HL-60/S4 treated with phorbol 12-myristate 13-acetate at 8.2 ng/mL for 4 days and 3 days (cell line): ENCODE measurements at regions not wholly inside any gene's neighbourhood (a gene's known extent, or its start where the extent isn't known, plus 50 kb on each side); places are given as distances from the start of the nearest gene placed in this dataset.

Experiments used
- in situ Hi-C: fragments of 300-500 bp; cut with MboI; formaldehyde crosslinking; loops from 2 replicates; pipeline ENCODE4 v1.15.0; 2022; ENCODE audit warnings: low sequenced_read_pairs

DNA sequence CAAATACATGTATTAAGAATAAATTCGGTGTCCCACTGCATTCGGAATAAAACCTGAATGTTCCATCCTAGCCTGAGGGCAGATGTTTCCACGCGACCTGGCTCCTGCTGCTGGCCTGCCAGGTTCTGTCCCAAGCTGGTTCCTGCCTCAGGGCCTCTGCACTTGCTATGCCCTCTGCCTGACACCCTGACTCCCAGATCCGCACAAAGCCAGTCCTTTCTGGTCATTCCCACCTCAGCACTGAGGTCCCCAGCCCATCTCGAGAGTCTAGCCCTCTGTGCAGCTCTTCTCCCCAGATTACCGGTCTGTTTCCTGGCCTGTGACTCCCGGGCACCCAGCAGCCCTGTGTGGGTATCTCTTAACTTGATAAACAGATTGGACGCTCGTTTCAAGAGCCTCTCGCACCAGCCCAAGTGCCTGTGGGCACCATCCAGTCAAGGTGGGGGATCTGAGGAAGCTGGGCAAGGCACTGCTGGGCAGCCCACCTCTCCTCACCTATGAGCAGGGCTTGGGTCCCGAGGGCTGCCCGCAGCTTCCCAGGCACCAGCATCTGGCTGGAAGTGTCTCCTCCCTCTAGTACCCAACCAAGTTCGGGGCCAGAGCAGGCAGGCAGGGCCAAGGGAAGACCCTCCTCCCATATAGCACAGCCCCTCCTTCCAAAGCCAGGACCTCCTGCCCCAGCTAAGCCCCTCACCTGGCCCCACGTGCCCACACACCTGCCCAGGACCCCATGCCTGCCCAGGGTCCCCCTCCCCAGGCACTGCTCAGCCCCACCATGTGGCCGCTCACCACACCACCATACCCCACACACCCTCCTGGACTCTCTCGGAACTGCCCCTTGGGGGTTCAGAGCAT lies 132.2 kb downstream of the NCOR2 start:
- in situ Hi-C loops = loop anchor here (5.0 kb wide), 1 partner anchor 78 kb away; no protein-coding TSS in a partner anchor

- in situ Hi-C loops = no loop called here
Measured at GRCh38 chr12:124434354-124434753, 133.1 kb downstream of the NCOR2 start.

DNA sequence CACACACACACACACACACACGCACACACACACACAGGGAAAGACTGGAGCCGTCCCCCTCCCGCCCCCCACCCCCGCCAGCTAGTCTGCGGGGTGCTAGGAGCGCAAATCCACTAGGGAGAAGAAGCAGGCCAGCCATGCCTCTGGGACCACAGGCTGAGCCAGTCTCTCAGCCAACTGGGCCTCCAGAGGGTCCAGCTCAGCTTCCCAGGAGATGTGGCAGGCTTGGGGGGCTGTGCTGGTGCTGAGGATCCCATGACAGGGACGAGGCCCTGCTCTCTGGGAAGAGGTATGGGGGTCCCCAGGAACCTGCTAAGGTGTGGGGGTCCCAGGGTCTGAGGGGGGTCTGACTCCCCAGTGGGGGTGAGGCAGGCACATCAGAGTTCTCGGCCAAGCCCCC lies 133.5 kb downstream of the NCOR2 start:
- in situ Hi-C loops = no loop called here

DNA sequence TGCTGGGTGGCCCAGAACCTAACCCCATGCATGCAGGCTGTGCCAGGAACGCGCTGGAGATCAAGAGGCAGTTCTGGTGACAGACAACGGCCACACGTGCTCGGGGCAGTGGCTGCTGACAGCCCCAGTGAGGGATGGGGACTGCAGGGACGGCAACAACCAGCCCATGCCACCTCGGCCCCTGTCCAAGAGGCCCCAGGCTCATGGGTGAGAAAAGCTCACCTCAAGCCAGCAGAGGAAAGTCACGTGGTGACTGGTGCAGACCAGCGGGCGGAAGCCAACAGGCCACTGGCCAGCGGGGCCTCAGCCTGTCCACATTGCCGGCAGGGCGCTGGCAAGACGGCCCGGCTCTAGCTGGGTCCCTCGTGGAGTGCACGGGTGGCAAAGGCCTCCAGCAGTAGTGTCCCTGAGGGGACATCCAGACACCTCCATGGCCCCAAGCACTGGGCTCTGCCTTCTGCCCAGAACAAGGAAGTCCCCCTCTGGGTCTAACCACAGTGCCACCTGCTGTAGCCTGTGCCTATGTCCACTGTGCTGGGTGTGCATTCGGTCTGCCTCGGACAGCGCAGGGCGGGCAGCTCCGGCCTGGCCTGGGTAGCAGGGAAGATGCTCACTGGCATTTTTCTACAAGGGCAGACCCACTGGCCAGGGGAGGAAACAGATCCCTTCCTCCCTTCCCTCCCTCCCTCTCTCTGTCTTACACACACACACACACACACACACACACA lies 134.1 kb downstream of the NCOR2 start:
- in situ Hi-C loops = no loop called here

DNA sequence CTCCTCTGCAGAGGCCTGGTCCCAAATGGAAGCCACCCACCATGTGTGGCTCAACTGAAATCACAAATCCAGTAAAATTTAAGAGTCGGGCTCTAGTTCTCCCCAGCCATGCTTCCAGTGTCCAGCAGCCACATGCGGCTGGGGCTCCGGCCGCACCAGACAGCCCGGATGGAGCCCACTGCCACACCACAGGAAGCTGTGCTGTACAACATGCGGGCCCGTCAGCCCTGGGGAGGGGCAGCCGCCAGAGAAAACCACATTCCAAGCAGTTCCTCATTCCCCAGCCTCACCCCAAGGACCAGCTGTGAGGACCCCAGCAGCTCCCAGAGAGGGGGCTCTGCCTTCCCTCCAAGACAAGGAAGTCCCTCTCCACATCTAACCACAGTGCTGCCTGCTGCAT lies 135.0 kb downstream of the NCOR2 start:
- in situ Hi-C loops = no loop called here

DNA sequence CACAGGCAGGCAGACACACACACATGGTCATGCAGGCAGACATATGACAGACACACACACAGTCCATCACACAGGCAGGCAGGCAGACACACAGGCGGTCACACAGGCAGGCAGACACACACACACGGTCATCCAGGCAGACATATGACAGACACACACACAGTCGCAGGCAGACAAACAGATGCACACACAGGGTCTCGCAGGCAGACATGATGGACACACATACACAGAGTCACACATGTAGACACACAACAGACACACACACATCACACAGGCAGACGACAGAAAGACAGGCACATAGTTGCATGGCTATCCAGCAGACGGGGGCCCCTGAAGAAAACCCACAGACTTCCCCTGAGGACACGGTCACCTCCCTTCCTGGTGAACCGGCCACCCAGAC lies 135.4 kb downstream of the NCOR2 start:
- in situ Hi-C loops = no loop called here

DNA sequence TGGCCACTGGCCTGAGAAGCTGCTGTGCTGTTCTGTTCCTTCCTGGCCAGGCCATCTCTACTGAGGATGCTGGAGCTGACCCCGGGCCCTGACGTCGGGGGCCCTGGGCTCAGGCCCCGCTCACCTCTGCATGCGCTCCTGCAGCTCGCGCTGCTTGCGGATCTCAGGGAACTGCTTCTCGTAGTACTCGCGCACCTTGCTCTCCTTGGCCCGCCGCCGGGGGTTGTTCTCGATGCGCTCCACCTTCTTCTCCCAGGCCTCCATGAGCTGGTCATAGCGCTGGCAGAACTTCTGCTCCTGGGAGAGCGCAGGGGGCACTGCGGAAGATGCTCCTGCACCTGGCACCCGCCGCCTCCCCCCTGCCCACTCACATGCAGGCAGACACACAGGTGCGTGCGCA lies 135.6 kb downstream of the RFLNA start:
- in situ Hi-C loops = no loop called here

DNA sequence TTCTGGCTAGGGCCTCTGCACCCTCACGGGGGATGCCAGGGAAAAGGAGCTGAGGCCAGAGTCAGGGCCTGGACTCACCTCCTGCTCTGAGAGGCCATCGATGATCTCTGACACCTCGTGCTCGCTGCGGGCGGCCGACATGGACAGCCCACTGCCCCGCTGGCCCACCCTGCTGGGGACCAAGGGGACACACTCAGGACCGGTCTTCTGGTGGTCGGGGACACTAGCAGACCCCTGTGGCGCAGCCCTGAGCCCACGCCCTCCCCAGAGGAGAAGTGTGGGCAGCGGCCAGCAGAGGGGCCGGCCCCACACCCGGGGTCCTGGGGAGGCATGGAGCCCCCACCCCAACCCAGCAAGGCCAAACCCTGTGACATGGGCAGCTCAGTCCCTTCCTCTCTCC lies 134.6 kb downstream of the RFLNA start:
- in situ Hi-C loops = no loop called here

DNA sequence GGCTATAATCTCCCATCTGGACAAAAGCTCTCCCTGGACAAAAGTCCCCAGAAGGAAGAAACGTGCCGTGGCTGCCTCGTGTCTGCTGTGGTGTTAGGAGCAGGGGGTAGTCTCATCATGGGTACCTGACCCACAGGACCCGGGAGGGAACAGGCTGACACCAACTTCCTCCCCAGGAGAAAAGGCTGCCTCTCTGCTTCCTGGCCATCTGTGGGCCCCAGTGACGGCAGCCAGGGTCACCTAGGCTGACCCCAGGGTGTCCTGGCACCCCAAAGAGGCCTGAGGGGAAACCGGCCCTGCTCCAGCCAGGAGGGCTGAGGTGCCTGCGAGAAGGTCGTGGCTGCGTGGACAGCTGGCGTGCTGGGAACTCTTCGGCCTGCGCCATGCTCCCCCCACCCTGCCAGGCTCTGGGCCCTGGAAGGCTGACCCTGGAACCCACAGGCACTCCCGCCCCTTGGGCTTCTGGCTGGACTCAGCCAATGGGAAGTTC lies 133.9 kb downstream of the RFLNA start:
- in situ Hi-C loops = no loop called here

DNA sequence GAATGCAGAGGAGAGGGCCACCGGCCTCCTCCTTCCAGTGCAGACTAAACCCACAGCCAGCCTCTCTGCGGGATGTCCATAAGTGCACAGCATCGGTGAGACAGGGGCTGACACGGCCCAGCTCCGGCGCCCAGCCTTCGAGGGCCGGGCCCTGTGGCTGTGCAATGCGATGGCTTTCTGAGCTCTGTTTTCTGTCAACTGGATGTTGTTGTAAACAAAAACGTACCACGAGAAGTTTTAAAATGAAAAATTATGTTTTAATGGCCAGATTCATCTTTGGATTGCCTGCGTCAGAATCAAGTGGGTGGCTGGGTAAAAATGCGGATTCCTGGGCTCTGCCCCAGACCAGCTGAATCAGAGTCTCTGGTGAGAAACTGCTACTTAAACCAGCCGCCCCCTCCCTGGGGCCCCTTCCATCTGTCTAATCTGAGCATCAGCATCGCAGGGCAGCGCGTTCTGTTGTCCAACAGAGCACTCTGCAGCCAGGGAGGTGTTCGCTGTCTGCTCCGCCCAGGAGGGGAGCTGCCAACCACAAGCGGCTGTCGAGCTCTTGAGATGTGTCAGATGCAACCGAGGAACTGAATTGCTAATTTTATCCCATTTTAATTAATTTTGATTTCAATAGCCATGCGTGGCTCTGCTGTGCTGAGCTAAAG lies 133.4 kb downstream of the RFLNA start:
- in situ Hi-C loops = no loop called here

DNA sequence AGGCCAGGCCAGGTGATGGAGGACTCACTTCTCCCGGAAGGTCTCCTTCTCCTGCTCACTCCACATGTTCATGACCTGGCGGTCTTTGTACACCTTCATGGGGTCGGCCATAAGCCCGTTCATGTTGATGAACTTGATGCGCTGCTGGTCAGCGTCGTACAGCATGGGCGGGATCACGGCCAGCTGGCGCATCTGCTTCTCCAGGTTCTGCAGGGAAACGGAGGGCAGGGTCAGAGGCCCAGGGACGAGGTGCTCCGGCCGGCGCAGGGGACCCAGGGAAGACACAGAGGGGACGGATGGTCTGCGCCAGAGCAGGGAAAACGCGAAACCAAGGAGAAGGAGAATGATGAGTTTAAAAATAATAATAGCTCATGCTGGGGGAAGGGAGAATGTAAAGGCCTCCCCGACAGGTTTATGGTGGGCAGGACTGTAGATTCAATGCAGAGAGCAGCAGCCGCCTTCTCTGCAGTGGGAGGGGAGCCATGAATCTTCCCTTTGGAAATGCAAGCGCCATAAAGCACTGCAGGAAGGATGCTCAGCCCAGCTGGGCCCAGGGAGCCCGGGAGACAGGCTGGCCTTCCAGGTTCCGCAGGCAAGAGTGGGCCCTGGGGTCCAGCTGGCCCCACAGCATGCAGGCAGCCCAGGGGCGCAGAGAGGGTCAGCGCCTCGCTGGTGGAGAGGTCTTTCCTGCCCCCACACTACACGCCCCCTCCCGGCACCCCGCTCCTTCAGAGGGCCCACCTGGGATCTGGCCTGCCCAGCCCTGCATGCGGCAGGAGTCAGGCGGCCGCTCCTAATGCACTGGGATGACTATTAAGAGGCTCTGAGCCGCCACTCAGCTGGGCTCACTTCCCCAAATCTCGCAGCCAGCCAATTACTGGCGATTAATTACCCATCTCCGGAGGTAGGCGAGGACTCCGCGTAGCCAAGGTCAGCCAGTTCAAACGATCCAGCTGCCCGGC lies 132.0 kb downstream of the RFLNA start:
- in situ Hi-C loops = no loop called here

DNA sequence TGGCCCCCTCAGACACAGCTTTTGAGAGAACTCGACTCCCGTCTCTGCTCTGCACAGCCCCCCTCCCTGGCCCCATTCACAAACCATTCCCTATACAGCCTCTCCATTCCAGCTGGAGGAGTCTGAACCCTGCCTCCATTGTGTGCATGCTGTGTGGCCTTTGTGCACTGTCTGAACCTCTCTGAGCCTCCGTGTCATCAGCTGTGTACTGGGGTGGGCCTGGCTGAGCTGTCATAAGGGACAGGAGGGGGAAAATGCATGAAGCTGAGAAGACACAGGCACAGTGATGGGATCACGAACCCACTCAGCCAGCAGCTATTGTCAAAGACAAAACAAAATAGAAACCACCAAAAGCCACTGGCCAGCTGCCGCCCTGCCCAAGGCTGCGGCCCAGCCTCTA lies 130.8 kb downstream of the RFLNA start:
- in situ Hi-C loops = no loop called here

DNA sequence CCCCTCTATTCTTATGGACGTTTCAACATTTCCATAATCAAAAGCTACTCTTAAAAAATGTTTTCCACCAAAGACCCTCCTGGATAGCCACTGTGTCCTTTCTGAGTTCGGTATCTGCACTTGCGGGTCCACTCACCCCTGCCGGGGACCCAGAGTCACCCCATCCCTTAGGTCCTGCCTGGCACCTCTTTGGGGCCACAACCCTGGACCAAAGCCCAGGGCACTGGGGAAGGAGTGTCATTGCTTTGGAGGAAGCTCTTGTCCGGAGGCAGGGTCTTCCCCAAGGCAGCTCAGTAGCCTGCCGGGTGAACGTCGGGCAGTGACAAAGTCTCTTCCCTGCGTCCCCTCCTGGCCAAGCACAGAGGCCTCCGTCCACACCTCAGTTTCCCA lies 129.6 kb downstream of the RFLNA start:
- in situ Hi-C loops = no loop called here

- in situ Hi-C loops = no loop called here
Measured at GRCh38 chr12:124423761-124424515, 129.0 kb downstream of the RFLNA start.

DNA sequence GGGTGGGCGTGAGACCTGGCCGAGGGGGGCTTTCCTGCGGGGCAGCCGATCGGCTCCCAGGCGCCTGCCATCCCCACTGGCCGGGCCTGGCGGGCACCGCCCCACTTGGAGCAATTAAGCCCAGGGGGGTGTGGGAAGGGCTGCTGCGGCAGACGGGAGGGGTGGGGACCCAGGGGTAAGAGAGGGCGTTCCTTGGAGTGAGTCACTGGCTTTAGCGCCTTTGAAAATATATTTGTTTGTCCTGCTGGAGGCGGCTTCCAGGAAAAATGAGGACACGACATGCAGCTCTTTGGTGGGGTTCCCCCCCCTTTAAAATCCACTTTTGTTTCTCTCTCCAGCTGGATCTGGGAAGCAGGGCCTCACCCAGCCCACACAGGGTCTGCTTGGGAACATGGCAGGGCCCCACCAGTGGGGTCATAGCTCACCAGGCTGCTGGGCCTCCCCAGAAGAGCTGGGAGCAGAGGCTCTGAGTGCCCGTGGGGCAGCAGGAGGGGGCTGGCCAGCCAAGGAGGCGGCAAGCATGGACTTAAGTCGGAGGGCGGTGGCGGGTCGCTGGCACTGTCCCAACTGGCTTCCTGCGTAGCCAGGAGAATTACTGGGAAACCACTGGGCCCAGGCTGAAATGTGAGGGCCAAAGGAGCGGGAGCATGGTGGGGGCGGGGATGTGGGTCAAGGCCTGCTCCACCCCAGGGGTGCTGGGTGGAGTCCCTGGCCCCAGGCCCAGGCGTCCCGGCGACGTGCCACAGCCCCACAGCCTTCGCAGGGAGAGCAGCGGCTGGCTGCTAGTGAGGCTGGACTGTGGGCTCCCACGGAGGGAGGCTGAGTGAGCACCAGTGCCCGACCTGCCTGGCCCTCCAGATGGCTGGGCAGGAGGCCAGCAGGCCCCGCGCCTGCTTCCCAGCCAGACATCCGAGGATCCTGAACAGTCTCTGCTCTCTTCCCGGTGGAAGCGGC lies 128.0 kb downstream of the RFLNA start:
- in situ Hi-C loops = no loop called here

GRCh38 chr12:124422142-124422569 lies 127.3 kb downstream of the RFLNA start:
- in situ Hi-C loops = no loop called here

DNA sequence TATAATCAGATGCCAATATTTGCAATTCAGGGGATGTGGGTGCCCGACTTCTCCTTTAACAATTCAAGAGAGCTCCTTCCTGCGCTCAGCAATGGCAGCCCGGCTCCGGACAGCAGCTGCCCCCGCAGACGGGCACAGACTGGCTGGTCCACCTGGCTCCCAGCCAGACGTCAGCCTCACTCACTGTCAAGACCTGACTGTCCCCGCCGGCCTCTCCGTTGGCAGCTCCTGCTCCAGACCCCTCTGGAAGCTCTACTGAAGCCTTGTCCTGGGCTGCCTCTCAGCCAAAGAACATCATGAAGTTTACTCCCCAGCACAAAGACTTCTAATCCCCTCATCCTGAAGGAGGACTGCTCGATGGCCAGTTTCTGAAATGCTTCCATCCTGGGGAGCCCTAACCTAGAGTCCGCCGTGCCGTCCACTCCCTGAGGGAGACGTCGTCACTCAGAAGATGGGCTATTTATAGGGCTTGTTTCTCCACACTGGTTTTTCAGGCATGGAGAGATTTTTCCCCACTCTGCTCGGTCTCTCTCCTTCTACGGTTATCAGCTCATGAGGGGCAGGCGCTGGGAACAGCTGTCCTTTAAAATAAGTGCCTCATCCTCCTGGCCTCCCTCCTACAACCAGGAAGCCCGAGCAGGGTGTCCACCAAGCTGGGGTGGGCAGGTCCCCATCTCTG lies 126.2 kb downstream of the RFLNA start:
- in situ Hi-C loops = no loop called here
